CD4-positive, alpha-beta T cell treated with Interferon alpha-2 for 1 hour (primary cell): ENCODE measurements at regions not wholly inside any gene's neighbourhood (a gene's known extent, or its start where the extent isn't known, plus 50 kb on each side); places are given as distances from the start of the nearest gene placed in this dataset.
"Not testable (repeated sequence)": the region's sequence is repeated elsewhere in the genome, so short reads cannot be mapped to it uniquely, and the experiment has no call there.

Source experiments
- DNase-seq, 2 donors: peaks; one replicate each; pipeline ENCODE4 v3.0.0-alpha.2; 2020 to 2022

GRCh38 chr2:173550143-173550542 lies 195.5 kb downstream of the CDCA7 start:
- DNase-seq = no peak

- DNase-seq = no peak
These were observed 197.9 kb downstream of the CDCA7 start for GRCh38 chr2:173552531-173552930.

- DNase-seq = no peak
These were observed 198.9 kb downstream of the CDCA7 start for GRCh38 chr2:173553593-173553992.

GRCh38 chr2:173555833-173556232 lies 201.2 kb downstream of the CDCA7 start:
- no peak for DNase-seq

GRCh38 chr2:173556816-173557215 lies 202.1 kb downstream of the CDCA7 start:
- DNase-seq = no peak

GRCh38 chr2:173557497-173557896 lies 202.8 kb downstream of the CDCA7 start:
- no peak for DNase-seq

- DNase-seq = no peak
These were observed 212.8 kb downstream of the CDCA7 start for GRCh38 chr2:173567493-173567892.

- no peak for DNase-seq
These were observed 213.4 kb downstream of the CDCA7 start for GRCh38 chr2:173568054-173568453.

- DNase-seq = no peak
These were observed 216.5 kb downstream of the CDCA7 start for GRCh38 chr2:173571021-173571821.

GRCh38 chr2:173571887-173572680 lies 217.4 kb downstream of the CDCA7 start:
- no peak for DNase-seq

GRCh38 chr2:173572848-173573247 lies 218.2 kb downstream of the CDCA7 start:
- DNase-seq = no peak

GRCh38 chr2:173573782-173574181 lies 219.1 kb downstream of the CDCA7 start:
- not testable (repeated sequence) for DNase-seq

- no peak for DNase-seq
These were observed 219.8 kb downstream of the CDCA7 start for GRCh38 chr2:173574324-173575112.

GRCh38 chr2:173578404-173579107 lies 223.9 kb downstream of the CDCA7 start:
- no peak for DNase-seq

- no peak for DNase-seq
These were observed 225.7 kb downstream of the CDCA7 start for GRCh38 chr2:173580351-173580750.

- no peak for DNase-seq
These were observed 226.3 kb downstream of the CDCA7 start for GRCh38 chr2:173580956-173581355.

- DNase-seq = no peak
These were observed 228.5 kb downstream of the CDCA7 start for GRCh38 chr2:173583196-173583595.

GRCh38 chr2:173584000-173584399 lies 229.3 kb downstream of the CDCA7 start:
- DNase-seq = no peak

- no peak for DNase-seq
These were observed 230.2 kb downstream of the CDCA7 start for GRCh38 chr2:173584676-173585458.

- no peak for DNase-seq
These were observed 234.3 kb downstream of the CDCA7 start for GRCh38 chr2:173588931-173589369.

GRCh38 chr2:173589604-173590275 lies 235.1 kb downstream of the CDCA7 start:
- no peak for DNase-seq
